Non-pigmented ciliary epithelial cell (primary cell): ENCODE measurements at regions not wholly inside any gene's neighbourhood (a gene's known extent, or its start where the extent isn't known, plus 50 kb on each side); places are given as distances from the start of the nearest gene placed in this dataset.
"Not testable (repeated sequence)": the region's sequence is repeated elsewhere in the genome, so short reads cannot be mapped to it uniquely, and the experiment has no call there.

Experiments
- DNase-seq: peaks from one replicate; pipeline ENCODE4 v3.0.0-alpha.2; 2010; ENCODE audit warnings: low read depth

GRCh38 chr22:23395530-23396361 is 184.3 kb downstream of the IGLL1 start:
- no peak for DNase-seq

GRCh38 chr22:23394525-23395326 is 185.4 kb downstream of the IGLL1 start:
- DNase-seq: no peak

- DNase-seq: no peak
Measured at GRCh38 chr22:23393721-23394320, 186.3 kb downstream of the IGLL1 start.

- not testable (repeated sequence) for DNase-seq
Measured at GRCh38 chr22:23393199-23393598, 186.9 kb downstream of the IGLL1 start.

- DNase-seq: no peak
Measured at GRCh38 chr22:23392420-23393121, 187.5 kb downstream of the IGLL1 start.

GRCh38 chr22:23391022-23391421 is 189.1 kb downstream of the IGLL1 start:
- DNase-seq: no peak

GRCh38 chr22:23389271-23390071 is 190.6 kb downstream of the IGLL1 start:
- no peak for DNase-seq

GRCh38 chr22:23388517-23388890 is 191.6 kb downstream of the IGLL1 start:
- no peak for DNase-seq

GRCh38 chr22:23387827-23388516 is 192.1 kb downstream of the IGLL1 start:
- DNase-seq: no peak

- DNase-seq: no peak
Measured at GRCh38 chr22:23386822-23387580, 193.1 kb downstream of the IGLL1 start.

GRCh38 chr22:23385678-23386631 is 194.1 kb downstream of the IGLL1 start:
- peak; percentile 30 for DNase-seq

GRCh38 chr22:23384923-23385677 is 195.0 kb downstream of the IGLL1 start:
- DNase-seq: no peak

GRCh38 chr22:23384431-23384830 is 195.7 kb downstream of the IGLL1 start:
- no peak for DNase-seq

GRCh38 chr22:23383491-23384361 is 196.4 kb downstream of the IGLL1 start:
- DNase-seq: no peak

GRCh38 chr22:23382428-23383218 is 197.5 kb downstream of the IGLL1 start:
- DNase-seq: no peak
